ENCODE measurements at regions not wholly inside any gene's neighbourhood (a gene's known extent, or its start where the extent isn't known, plus 50 kb on each side); places are given as distances from the start of the nearest gene placed in this dataset.

DNA sequence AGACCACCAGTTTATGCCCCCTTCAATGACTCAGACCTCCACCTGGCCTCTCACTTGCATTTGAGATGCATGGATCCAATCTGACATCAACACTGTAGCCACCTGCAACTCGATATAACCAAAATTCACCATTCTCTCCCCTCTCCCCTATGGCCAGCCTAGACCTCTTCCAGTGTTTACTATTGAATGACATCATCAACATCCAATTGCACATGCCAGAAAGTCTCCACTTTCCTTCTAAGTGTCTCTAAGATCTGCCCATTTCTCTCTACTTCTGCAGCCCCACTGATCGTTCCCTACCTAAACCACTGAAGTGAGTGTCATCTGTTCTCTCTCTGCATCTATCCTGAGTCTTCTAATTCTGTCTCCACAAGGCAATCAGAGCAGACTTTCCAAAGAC lies 151.3 kb upstream of the APCDD1 start:
- TF ChIP-seq POLR2A (IDR thresholded peaks at IDR 0.05) = no peak
- TF ChIP-seq, protein P1, sequence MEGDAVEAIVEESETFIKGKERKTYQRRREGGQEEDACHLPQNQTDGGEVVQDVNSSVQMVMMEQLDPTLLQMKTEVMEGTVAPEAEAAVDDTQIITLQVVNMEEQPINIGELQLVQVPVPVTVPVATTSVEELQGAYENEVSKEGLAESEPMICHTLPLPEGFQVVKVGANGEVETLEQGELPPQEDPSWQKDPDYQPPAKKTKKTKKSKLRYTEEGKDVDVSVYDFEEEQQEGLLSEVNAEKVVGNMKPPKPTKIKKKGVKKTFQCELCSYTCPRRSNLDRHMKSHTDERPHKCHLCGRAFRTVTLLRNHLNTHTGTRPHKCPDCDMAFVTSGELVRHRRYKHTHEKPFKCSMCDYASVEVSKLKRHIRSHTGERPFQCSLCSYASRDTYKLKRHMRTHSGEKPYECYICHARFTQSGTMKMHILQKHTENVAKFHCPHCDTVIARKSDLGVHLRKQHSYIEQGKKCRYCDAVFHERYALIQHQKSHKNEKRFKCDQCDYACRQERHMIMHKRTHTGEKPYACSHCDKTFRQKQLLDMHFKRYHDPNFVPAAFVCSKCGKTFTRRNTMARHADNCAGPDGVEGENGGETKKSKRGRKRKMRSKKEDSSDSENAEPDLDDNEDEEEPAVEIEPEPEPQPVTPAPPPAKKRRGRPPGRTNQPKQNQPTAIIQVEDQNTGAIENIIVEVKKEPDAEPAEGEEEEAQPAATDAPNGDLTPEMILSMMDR (IDR thresholded peaks at IDR 0.05) = no peak

All from prostate gland (tissue), 2 donors.